Skeletal muscle satellite cell (primary cell): ENCODE measurements at regions not wholly inside any gene's neighbourhood (a gene's known extent, or its start where the extent isn't known, plus 50 kb on each side); places are given as distances from the start of the nearest gene placed in this dataset.

Experiments
- H3K27me3 ChIP-seq: 2 replicates; pipeline ENCODE4 v1.7.0; 2013; ENCODE audit warnings: low read length; ENCODE audit not compliant: control insufficient read depth, insufficient read depth
- H3K36me3 ChIP-seq: 2 replicates; pipeline ENCODE4 v1.7.0; 2013; ENCODE audit warnings: mild to moderate bottlenecking, control low read depth, low read length; ENCODE audit not compliant: insufficient read depth
- H3K4me1 ChIP-seq: 2 replicates; pipeline ENCODE4 v1.7.0; 2013; ENCODE audit warnings: low read length; ENCODE audit not compliant: control insufficient read depth, insufficient read depth
- H3K4me2 ChIP-seq: 2 replicates; pipeline ENCODE4 v1.7.0; 2013; ENCODE audit warnings: mild to moderate bottlenecking, low read length
- H3K4me3 ChIP-seq: 2 replicates; pipeline ENCODE4 v1.7.0; 2013; ENCODE audit warnings: low read length
- H3K9ac ChIP-seq: 2 replicates; pipeline ENCODE4 v1.7.0; 2013; ENCODE audit warnings: mild to moderate bottlenecking, low read depth, low read length, moderate library complexity
- H3K9me3 ChIP-seq: replicated peaks from 2 replicates; pipeline ENCODE4 v1.7.0; 2013; ENCODE audit warnings: mild to moderate bottlenecking, control low read depth, low read length

DNA sequence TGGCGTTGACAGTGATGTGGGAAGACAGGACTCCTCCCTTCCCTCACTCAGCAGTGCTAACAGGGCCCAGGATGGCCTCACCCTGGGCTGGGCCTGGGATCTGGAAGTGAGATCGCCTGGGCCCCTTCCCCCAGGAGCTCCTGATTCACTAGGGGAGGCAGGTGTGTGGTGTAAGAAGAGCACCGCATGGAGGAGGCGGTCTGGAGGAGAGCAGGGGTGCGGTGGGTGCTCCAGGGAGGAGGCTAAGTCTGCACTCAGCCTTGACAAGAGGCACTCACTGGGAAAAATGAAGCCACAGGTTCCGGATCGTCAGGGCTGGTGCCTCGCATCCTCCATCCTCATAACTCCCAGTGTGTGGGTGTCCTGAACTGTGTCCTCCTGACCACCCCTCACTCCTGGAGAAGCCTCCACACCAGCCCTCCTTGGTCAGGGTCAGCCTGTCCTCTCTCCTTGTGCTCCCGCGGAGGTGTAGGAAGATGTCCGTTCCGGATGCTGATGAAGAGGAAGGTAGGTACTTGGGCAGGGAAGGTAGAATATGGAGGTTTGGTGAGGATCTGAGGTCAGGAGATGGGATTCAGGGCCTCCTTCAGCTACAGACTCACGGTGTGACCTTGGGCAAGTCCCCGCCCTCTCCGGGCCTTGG is 142.1 kb upstream of the WNT4 start:
- Histone ChIP-seq H3K36me3 (no peaks in the 10 kb centered on the region), H3K4me1 (no peaks in the 10 kb centered on the region), H3K9me3 (no peaks in the 10 kb centered on the region), H3K4me2 (no peak overlapping the region), H3K27me3 (peaks cover 61% of the 10 kb centered on the region), H3K4me3 (no peak overlapping the region), H3K9ac (no peak overlapping the region)

DNA sequence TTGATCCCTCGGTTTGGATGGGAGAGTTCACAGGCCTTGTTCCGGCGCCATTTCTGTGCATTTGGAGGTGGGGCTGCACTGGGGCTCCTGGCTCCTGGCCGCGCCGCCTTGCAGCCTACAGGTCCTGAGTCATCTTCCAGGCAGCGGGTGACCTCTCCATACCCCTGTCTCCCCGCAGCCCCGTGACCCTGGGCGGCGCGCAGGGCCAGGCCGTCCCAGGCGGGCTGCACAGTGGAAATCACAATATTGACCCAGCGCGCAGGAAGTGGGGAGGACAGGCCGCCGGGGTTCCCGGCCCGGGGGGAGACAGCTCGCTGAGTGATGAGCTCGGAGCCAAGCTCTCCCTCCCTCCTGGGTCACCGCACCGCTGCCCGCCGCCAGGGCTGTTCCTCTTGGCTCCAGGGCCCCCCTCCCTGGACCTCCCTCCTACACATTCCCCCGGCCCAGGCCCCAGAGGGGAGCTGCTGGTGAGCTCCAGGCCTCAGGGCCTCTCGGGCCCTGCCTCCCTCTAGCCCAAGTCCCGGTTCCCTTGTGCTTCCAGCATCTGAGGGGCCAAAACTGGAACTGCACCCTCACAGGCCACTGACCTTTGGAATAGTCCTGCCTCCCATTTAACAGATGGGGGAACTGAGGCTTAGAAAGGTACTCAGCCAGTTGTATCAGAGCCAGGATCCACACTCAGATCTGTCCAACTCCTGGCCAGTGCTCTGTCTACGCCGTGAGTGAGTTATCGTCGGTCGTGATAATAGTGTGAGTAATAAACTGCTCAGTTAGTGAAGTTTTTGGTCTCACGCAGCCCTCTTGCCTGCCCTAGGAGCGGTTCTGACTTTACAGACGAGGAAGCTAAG is 142.9 kb upstream of the WNT4 start:
- Histone ChIP-seq H3K4me3 (no peak overlapping the region), H3K4me1 (no peaks in the 10 kb centered on the region), H3K36me3 (no peaks in the 10 kb centered on the region), H3K27me3 (peaks cover 64% of the 10 kb centered on the region), H3K4me2 (no peak overlapping the region), H3K9ac (no peak overlapping the region), H3K9me3 (no peaks in the 10 kb centered on the region)

DNA sequence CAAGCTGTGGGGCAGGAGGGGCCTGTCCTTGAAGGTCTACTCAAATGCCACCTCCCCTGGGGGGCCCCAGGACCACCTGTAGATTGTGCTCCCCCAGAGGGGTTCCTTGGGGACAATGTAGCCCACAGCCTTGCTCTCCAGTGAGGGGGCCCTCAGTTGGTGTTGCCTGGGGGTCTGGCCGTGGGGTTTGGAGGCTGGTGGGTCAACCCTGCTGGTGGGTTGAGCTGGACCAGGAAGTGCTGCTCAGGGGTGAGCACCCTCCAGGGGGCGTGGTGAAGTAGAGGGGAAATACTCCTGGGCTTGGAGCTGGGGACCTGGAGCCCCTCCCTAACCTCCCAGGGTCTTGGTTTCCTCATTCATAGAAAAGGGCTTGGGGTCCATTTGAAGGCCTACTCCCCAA is 143.6 kb upstream of the WNT4 start:
- no peaks in the 10 kb centered on the region for H3K4me1 ChIP-seq
- H3K36me3 ChIP-seq: no peaks in the 10 kb centered on the region
- peaks cover 65% of the 10 kb centered on the region for H3K27me3 ChIP-seq
- no peak overlapping the region for H3K4me2 ChIP-seq
- H3K9me3 ChIP-seq: no peaks in the 10 kb centered on the region
- no peak overlapping the region for H3K4me3 ChIP-seq
- no peak overlapping the region for H3K9ac ChIP-seq

DNA sequence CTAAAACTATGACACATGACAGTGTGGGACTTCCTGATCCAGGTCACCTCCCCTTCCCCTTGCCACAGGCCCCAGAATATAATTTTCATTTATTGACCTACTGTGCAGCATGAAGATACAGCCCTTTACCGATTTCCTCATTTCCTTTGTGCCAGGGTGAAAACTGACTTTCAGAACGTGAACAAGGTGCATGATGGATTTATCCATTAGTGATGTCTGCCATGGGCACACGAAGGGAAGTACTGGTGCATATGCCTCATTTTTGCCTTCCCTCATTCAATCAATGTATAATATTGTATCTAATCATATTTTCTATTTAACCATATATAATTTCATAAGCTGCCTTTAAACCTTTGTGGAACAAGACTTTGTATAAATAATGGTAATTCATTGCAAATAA is 144.4 kb upstream of the WNT4 start:
- no peak overlapping the region for H3K9ac ChIP-seq
- no peak overlapping the region for H3K4me2 ChIP-seq
- peaks cover 64% of the 10 kb centered on the region for H3K27me3 ChIP-seq
- no peaks in the 10 kb centered on the region for H3K4me1 ChIP-seq
- no peaks in the 10 kb centered on the region for H3K36me3 ChIP-seq
- H3K4me3 ChIP-seq: no peak overlapping the region
- no peaks in the 10 kb centered on the region for H3K9me3 ChIP-seq

DNA sequence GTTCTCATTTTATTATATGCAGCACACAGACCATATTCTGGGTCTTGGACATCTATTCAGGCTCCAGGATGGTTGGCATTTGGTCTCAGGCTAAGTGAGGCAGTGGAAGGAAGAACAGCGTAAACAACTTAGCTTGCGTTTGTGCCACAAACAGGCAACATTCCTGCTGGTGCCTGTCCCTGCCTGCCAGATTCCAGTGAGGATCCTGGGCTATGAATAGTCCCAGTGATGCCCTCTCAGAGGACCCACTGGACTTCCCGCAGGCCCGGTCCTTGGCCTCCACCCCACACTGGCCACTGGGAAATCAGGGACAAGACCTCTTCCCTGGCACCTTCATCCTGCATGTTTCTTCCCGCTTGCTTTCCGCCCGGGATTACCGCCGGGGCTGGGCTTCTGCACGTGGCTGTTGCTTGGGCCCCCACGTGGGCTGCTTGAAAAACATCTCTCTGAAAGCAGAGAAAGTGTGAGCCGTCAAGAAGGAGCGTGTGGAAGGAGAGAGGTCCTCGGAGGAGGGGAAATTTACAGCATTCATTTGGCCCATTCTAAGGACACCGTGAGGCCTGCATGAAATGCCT is 145.1 kb upstream of the WNT4 start:
- Histone ChIP-seq H3K27me3 (peaks cover 64% of the 10 kb centered on the region), H3K9me3 (no peaks in the 10 kb centered on the region), H3K36me3 (no peaks in the 10 kb centered on the region), H3K4me1 (no peaks in the 10 kb centered on the region), H3K4me3 (no peak overlapping the region), H3K4me2 (no peak overlapping the region), H3K9ac (no peak overlapping the region)

DNA sequence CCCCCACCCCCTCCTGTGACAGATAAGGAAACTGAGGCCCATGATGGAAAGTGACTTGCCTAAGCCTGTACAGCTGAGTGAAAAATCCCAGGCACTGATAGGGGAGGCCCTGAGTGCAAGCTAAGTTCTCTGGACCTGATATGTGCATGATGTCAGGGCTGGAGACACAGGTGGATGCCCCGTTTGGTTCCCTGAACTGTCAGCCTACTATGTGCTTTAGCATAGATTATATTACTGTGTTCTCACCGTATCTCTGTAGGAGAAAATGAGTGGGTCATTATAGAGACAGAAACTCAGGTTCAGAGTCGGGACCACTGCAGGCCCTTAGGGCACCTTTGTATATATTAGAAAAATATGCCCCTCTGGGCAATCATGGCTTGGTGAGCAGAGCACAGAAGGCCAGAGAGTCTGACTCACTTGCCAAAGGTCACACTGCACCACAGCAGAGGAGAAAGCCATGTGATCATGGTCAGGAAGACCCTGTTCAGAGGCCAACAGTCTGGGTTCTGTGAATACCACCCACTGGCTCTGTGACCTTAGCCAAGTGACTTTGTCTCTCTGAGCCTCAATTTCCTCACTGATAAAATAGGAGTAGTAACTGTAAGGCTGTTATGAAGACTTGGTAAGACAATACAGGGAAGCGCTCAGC is 145.8 kb upstream of the WNT4 start:
- Histone ChIP-seq H3K36me3 (no peaks in the 10 kb centered on the region), H3K4me3 (no peak overlapping the region), H3K9me3 (no peaks in the 10 kb centered on the region), H3K4me1 (no peaks in the 10 kb centered on the region), H3K4me2 (no peak overlapping the region), H3K9ac (no peak overlapping the region), H3K27me3 (peaks cover 57% of the 10 kb centered on the region)

DNA sequence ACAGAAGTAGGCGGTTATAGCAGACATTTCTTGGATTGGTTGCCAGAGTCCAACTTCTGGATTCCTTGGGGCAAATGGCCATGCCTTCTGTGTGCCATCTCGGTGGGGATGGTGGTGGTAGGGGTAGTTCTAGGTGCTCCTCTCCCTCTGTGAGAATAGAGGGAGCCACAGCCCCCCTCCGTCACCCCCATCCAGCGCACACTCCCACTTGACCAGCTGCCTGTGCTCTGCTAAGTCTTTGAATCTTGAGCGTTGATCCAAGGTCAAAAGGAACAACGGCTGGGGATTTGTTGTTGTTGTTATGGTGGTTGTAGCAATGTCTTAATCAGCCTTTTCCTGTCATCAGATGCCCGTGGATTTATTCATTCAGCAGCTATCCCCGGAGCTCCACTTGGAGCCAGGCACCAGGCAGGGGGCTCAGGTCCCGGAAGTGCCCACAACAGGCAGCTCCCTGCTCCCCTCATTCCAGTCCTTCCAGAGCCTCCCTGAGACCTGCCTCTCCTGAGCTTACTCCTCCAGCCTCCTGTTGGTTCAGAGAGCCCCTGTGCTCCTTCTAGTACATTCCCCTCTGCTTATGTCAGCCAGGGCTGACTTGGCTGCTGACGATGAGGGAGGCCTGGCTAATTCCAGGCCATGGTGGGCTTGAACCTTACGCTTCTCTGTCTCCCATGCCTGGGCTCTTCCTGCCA is 146.6 kb upstream of the WNT4 start:
- H3K9me3 ChIP-seq: no peaks in the 10 kb centered on the region
- H3K4me3 ChIP-seq: no peak overlapping the region
- no peaks in the 10 kb centered on the region for H3K4me1 ChIP-seq
- H3K4me2 ChIP-seq: no peak overlapping the region
- H3K36me3 ChIP-seq: no peaks in the 10 kb centered on the region
- no peak overlapping the region for H3K9ac ChIP-seq
- peaks cover 51% of the 10 kb centered on the region for H3K27me3 ChIP-seq

DNA sequence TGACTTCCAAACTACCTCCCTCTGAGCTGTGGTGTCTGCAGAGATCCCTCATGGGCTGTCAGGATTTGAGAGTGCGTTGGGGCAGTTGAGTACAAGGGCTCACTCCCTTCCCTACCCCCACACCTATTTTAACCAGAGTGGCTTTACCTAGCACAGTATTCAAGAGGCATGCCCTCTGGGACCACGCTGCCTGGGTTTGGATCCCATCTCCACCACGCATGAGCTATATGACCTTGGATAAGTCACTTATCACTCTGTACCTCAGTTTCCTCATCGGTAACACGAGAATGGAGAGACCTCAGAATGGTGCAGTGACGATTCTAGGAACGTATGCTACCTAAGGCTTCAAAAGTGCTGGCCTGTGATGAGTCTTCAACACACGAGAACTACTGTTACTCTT is 147.3 kb upstream of the WNT4 start:
- no peaks in the 10 kb centered on the region for H3K9me3 ChIP-seq
- H3K9ac ChIP-seq: no peak overlapping the region
- no peak overlapping the region for H3K4me3 ChIP-seq
- H3K36me3 ChIP-seq: no peaks in the 10 kb centered on the region
- H3K4me1 ChIP-seq: no peaks in the 10 kb centered on the region
- peaks cover 49% of the 10 kb centered on the region for H3K27me3 ChIP-seq
- H3K4me2 ChIP-seq: no peak overlapping the region

DNA sequence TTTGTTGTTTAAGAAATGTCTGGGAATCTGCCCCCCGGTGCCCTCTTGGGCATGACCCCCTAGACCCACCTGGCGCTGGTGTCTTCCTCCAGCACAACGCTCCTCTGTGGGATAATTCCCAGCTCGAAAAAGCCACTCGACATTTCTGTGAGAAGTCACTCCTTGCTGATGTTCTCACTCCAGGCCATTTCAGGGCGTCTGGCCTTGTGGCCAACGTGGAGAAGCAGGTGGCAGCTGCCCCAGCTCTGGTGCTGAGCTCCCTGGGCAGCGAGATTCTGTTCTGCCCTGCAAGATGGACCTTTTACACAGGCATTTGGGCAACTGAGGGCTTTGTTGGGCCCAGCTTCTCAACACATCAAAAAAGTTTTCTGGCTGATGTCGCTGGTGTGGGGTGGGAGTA is 147.7 kb upstream of the WNT4 start:
- Histone ChIP-seq H3K27me3 (peaks cover 52% of the 10 kb centered on the region), H3K9ac (no peak overlapping the region), H3K4me3 (no peak overlapping the region), H3K4me1 (no peaks in the 10 kb centered on the region), H3K9me3 (no peaks in the 10 kb centered on the region), H3K36me3 (no peaks in the 10 kb centered on the region), H3K4me2 (no peak overlapping the region)

DNA sequence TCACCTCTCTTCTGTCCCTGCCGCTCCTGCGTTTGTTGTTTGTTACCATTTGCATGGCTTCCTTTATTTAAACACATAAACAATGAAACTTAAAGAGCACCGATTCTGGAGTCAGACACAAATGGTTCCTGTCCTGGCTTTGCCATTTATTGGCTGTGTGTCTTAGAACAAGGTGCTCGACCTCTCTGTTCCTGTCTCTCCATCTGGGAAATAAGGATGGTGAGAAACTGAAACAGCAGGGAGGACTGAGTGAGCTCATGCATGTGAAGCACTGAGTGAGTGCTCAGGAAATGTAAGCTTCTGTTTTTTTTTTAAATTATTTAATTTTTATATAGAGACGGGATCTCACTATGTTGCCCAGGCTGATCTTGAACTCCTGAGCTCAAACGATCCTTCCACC is 148.2 kb upstream of the WNT4 start:
- H3K4me2 ChIP-seq: no peak overlapping the region
- no peaks in the 10 kb centered on the region for H3K9me3 ChIP-seq
- H3K36me3 ChIP-seq: no peaks in the 10 kb centered on the region
- H3K4me3 ChIP-seq: no peak overlapping the region
- H3K27me3 ChIP-seq: peaks cover 57% of the 10 kb centered on the region
- no peak overlapping the region for H3K9ac ChIP-seq
- H3K4me1 ChIP-seq: no peaks in the 10 kb centered on the region

DNA sequence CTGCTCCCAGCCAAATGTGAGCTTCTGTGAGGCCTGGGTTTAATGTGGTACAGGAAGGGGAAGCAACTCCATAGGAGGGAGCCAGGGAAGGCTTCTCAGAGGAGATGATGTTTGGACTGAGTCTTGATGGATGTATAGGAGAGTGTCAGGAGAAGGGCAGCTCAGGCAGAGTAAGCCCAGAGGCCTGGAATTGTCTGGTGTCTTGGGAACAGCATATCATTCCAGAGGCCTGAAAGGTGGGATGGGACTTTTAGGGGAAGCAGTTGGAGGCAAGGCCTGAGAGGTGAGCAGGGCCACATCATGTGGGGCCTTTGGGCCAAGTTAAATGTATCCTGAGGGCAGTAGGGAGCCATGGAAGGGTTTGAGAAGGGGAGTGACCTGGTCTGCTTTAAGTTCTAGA is 148.6 kb upstream of the WNT4 start:
- H3K9ac ChIP-seq: no peak overlapping the region
- no peak overlapping the region for H3K4me3 ChIP-seq
- no peaks in the 10 kb centered on the region for H3K4me1 ChIP-seq
- no peaks in the 10 kb centered on the region for H3K9me3 ChIP-seq
- peaks cover 61% of the 10 kb centered on the region for H3K27me3 ChIP-seq
- no peak overlapping the region for H3K4me2 ChIP-seq
- no peaks in the 10 kb centered on the region for H3K36me3 ChIP-seq
